Ishikawa (cell line): ENCODE measurements at regions not wholly inside any gene's neighbourhood (a gene's known extent, or its start where the extent isn't known, plus 50 kb on each side); places are given as distances from the start of the nearest gene placed in this dataset.

Experiments
- CEBPB ChIP-seq: IDR thresholded peaks from 2 replicates; pipeline ENCODE4 v1.6.1; 2012
- CREB1 ChIP-seq: IDR thresholded peaks from 2 replicates; pipeline ENCODE4 v1.6.1; 2012; ENCODE audit warnings: low read depth
- EGR1 ChIP-seq: IDR thresholded peaks from 2 replicates; pipeline ENCODE4 v1.6.1; 2012
- EP300 ChIP-seq: IDR thresholded peaks from 2 replicates; pipeline ENCODE4 v1.6.1; 2012; ENCODE audit warnings: borderline replicate concordance
- FOXM1 ChIP-seq: IDR thresholded peaks from 2 replicates; pipeline ENCODE4 v1.6.1; 2012; ENCODE audit warnings: low read depth, borderline replicate concordance
- NFIC ChIP-seq: IDR thresholded peaks from 2 replicates; pipeline ENCODE4 v1.6.1; 2012
- RAD21 ChIP-seq: IDR thresholded peaks from 2 replicates; pipeline ENCODE4 v1.6.1; 2012; ENCODE audit warnings: low read depth
- REST ChIP-seq: IDR thresholded peaks from 2 replicates; pipeline ENCODE4 v1.6.1; 2012; ENCODE audit warnings: low read depth, mild to moderate bottlenecking
- TAF1 ChIP-seq: IDR thresholded peaks from 2 replicates; pipeline ENCODE4 v1.6.1; 2012; ENCODE audit warnings: low read depth, mild to moderate bottlenecking
- TCF12 ChIP-seq: IDR thresholded peaks from 2 replicates; pipeline ENCODE4 v1.6.1; 2012; ENCODE audit warnings: low read depth
- TEAD4 ChIP-seq: IDR thresholded peaks from 2 replicates; pipeline ENCODE4 v1.6.1; 2012
- USF1 ChIP-seq: IDR thresholded peaks from 2 replicates; pipeline ENCODE4 v1.6.1; 2012
- YY1 ChIP-seq: IDR thresholded peaks from 2 replicates; pipeline ENCODE4 v1.6.1; 2012; ENCODE audit warnings: low read depth
- ZBTB7A ChIP-seq: IDR thresholded peaks from 2 replicates; pipeline ENCODE4 v1.6.1; 2012; ENCODE audit warnings: low read depth
- TF ChIP-seq, protein P1 (sequence below): IDR thresholded peaks from 2 replicates; pipeline ENCODE4 v1.6.1; 2012

DNA sequence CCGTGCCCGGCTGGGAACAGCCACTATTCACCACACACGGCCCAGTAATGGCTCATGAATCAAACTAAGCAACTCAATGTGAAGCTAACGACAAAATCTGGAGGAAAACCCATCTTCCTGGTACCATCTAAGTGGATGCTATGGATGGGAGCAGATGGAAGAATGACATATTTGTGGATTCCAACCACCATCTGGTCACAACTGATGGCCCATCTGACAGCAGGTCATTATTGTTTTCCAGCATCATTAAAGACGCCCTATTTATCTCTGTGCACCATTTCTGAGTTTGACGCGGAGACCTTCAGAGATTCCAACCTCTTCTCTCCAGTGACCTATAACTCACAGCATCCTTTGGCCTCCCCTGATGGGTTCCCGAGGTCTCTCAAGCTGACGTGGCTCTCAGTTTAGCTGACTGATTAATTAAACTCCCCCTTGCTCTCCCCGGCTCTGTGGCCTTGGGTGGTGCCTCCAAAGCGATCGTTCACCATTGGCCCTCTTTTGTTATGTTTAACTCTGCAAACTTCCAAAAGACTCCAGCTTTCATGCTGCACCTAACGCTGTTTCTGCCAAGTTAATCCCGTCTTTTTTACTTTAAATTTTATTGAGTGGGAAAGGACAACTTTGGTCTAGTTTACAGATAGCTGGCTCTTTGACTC, 1514.4 kb downstream of the BRD1 start:
- TF ChIP-seq TEAD4 (no peak), CREB1 (no peak), YY1 (no peak), TAF1 (no peak), TCF12 (no peak), REST (no peak), EP300 (no peak), NFIC (no peak), RAD21 (no peak), ZBTB7A (no peak)
- TF ChIP-seq, protein P1, sequence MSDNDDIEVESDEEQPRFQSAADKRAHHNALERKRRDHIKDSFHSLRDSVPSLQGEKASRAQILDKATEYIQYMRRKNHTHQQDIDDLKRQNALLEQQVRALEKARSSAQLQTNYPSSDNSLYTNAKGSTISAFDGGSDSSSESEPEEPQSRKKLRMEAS = no peak

- no peak for TF ChIP-seq RAD21
- TF ChIP-seq CREB1 = no peak
- TF ChIP-seq TEAD4 = no peak
- no peak for TF ChIP-seq CEBPB
- TF ChIP-seq EP300 = no peak
- no peak for TF ChIP-seq ZBTB7A
- TF ChIP-seq EGR1 = no peak
- TF ChIP-seq TCF12 = no peak
- no peak for TF ChIP-seq FOXM1
- no peak for TF ChIP-seq REST
- no peak for TF ChIP-seq TAF1
- no peak for TF ChIP-seq NFIC
- no peak for TF ChIP-seq USF1
- TF ChIP-seq YY1 = no peak
- TF ChIP-seq, protein P1 = no peak
These were observed 1516.9 kb downstream of the BRD1 start for GRCh38 chr22:48310740-48311139.

DNA sequence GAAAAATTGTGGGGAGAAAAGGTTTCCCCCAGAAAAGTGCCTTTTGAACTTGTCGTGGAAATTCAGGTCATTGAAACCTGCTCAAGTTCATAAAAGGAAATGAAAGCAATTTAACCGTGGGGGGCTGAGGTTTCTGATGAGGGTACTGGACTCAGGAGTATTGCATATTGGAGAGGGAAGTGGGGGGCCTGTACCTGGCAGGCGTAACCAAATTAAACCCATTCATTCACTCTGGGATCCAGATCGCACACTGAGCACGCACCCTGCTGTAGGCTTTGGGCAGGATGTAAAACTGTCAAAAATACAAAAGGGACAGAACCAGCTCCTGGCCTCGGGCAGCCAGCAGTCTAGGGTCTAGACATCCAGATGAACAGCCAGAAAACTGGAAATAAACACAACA, 1517.4 kb downstream of the BRD1 start:
- TF ChIP-seq REST (no peak), ZBTB7A (no peak), TAF1 (no peak), NFIC (no peak), RAD21 (no peak), EGR1 (no peak), CREB1 (no peak)

GRCh38 chr22:48309836-48310235, 1517.8 kb downstream of the BRD1 start:
- TF ChIP-seq FOXM1 = no peak
- TF ChIP-seq RAD21 = no peak
- TF ChIP-seq USF1 = no peak
- no peak for TF ChIP-seq TCF12
- TF ChIP-seq REST = no peak
- TF ChIP-seq TAF1 = no peak
- TF ChIP-seq CREB1 = no peak
- TF ChIP-seq EGR1 = no peak
- TF ChIP-seq TEAD4 = no peak
- no peak for TF ChIP-seq EP300
